A549 (cell line): ENCODE measurements at regions not wholly inside any gene's neighbourhood (a gene's known extent, or its start where the extent isn't known, plus 50 kb on each side); places are given as distances from the start of the nearest gene placed in this dataset.

Experiments used
- ATAC-seq, 2 experiments: fragments of 200-7000 bp in 1 of 2; fragments of >200 bp in 1 of 2; cut with Nextera tagmentation in 1 of 2; cut with Tn5 transposase in 1 of 2; 3 replicates each; pipeline versions ENCODE4 v1.8.0 to v1.9.1; 2018 to 2020; ENCODE audit warnings: mild to moderate bottlenecking in 1 of 2, moderate library complexity in 1 of 2
- CTCF ChIA-PET: fragments of 300-600 bp; sonication (Branson Sonifier 250); formaldehyde crosslinking; extraction: SDS; loops from one replicate; lab custom pipeline; 2021; ENCODE audit warnings: antibody characterized with exemption, inconsistent platforms; lab: Yijun Ruan, JAX
- POLR2A ChIA-PET: fragments of 350-600 bp; formaldehyde crosslinking; extraction: SDS; loops from one replicate; lab custom pipeline; 2021; ENCODE audit warnings: antibody characterized with exemption, inconsistent platforms; lab: Yijun Ruan, JAX
- DNase-seq, 2 experiments: peaks; one replicate each; pipeline versions ENCODE4 v3.0.0 to v3.0.0-alpha.2; 2011 to 2016; ENCODE audit warnings: low read depth in 1 of 2, low spot score in 1 of 2
- FAIRE-seq: peaks from 2 replicates; lab custom pipeline; 2011; peaks lifted over from hg19 to GRCh38; lab: Jason Lieb, UNC
- H3K27ac ChIP-seq, 2 experiments: fragments of >200 bp; sonication (Bioruptor Twin); formaldehyde crosslinking; 3 replicates each; pipeline ENCODE4 v1.5.1; 2016 to 2017
- H3K4me1 ChIP-seq: fragments of >200 bp; sonication (Bioruptor Twin); formaldehyde crosslinking; 3 replicates; pipeline ENCODE4 v1.6.1; 2016
- H3K4me2 ChIP-seq: fragments of >200 bp; sonication (Bioruptor Twin); formaldehyde crosslinking; 3 replicates; pipeline ENCODE4 v1.6.1; 2016
- H3K4me3 ChIP-seq: fragments of >200 bp; sonication (Bioruptor Twin); formaldehyde crosslinking; 3 replicates; pipeline ENCODE4 v1.5.1; 2016
- H3K9me3 ChIP-seq: fragments of >200 bp; sonication (Bioruptor Twin); formaldehyde crosslinking; 3 replicates; pipeline ENCODE4 v1.6.1; 2016
- BCL3 ChIP-seq: fragments of >200 bp; sonication (Bioruptor Twin); formaldehyde crosslinking; IDR thresholded peaks from 3 replicates; pipeline ENCODE4 v1.6.1; 2016
- CEBPB ChIP-seq, 2 experiments: fragments of >200 bp in 1 of 2; sonication (Bioruptor Twin) in 1 of 2; formaldehyde crosslinking in 1 of 2; IDR thresholded peaks; 2 replicates each; pipeline ENCODE4 v1.6.1; 2012 to 2016
- CHD2 ChIP-seq: fragments of 150-350 bp; IDR thresholded peaks from 2 replicates; pipeline ENCODE4 v1.6.1; 2014; ENCODE audit warnings: low read length; ENCODE audit not compliant: partially characterized antibody
- CTCF ChIP-seq: fragments of >200 bp; sonication (Bioruptor Twin); formaldehyde crosslinking; IDR thresholded peaks from 3 replicates; pipeline ENCODE4 v1.5.1; 2016
- EHF ChIP-seq: fragments of 250-450 bp; sonication (Bioruptor Pico); IDR thresholded peaks from 2 replicates; pipeline ENCODE4 v1.5.0; 2020; ENCODE audit warnings: mild to moderate bottlenecking
- EHMT2 ChIP-seq: fragments of 200-600 bp; sonication (generic); IDR thresholded peaks from 2 replicates; pipeline ENCODE4 v1.6.1; 2016; ENCODE audit warnings: antibody characterized with exemption, low read depth, mild to moderate bottlenecking, moderate library complexity
- ESRRA ChIP-seq: fragments of 150-350 bp; IDR thresholded peaks from 2 replicates; pipeline ENCODE4 v1.6.1; 2014; ENCODE audit warnings: mild to moderate bottlenecking, low read length, borderline replicate concordance
- FOXS1 ChIP-seq: fragments of 250-450 bp; sonication (Bioruptor Pico); IDR thresholded peaks from 2 replicates; pipeline ENCODE4 v1.5.0; 2020; ENCODE audit warnings: mild to moderate bottlenecking, moderate library complexity
- GATA3 ChIP-seq: IDR thresholded peaks from 2 replicates; pipeline ENCODE4 v1.6.1; 2012; ENCODE audit warnings: borderline replicate concordance
- HDAC2 ChIP-seq: fragments of 200-600 bp; sonication (generic); IDR thresholded peaks from 2 replicates; pipeline ENCODE4 v1.6.1; 2016
- HES2 ChIP-seq: fragments of >200 bp; sonication (Bioruptor Twin); formaldehyde crosslinking; IDR thresholded peaks from 2 replicates; pipeline ENCODE4 v1.6.1; 2016
- HEYL ChIP-seq: fragments of 250-450 bp; sonication (Bioruptor Pico); IDR thresholded peaks from 2 replicates; pipeline ENCODE4 v1.8.0; 2021; ENCODE audit warnings: mild to moderate bottlenecking, moderate library complexity
- HMGXB4 ChIP-seq: fragments of 250-450 bp; sonication (Bioruptor Pico); IDR thresholded peaks from 2 replicates; pipeline ENCODE4 v1.5.0; 2021; ENCODE audit warnings: mild to moderate bottlenecking, moderate library complexity, borderline replicate concordance
- KDM1A ChIP-seq: fragments of 200-600 bp; sonication (generic); IDR thresholded peaks from 2 replicates; pipeline ENCODE4 v1.6.1; 2016; ENCODE audit warnings: low read depth, mild to moderate bottlenecking
- KDM5A ChIP-seq: fragments of 200-600 bp; sonication (generic); IDR thresholded peaks from 2 replicates; pipeline ENCODE4 v1.6.1; 2016; ENCODE audit warnings: antibody characterized with exemption, mild to moderate bottlenecking
- MAFK ChIP-seq: fragments of 450-650 bp; IDR thresholded peaks from 2 replicates; pipeline ENCODE4 v1.6.1; 2014; ENCODE audit not compliant: partially characterized antibody
- MAZ ChIP-seq: fragments of 150-350 bp; IDR thresholded peaks from 2 replicates; pipeline ENCODE4 v1.6.1; 2014; ENCODE audit warnings: antibody characterized with exemption, low read depth, low read length, borderline replicate concordance
- MYC ChIP-seq: IDR thresholded peaks from 2 replicates; pipeline ENCODE4 v1.6.1; 2012; ENCODE audit warnings: mild to moderate bottlenecking, inconsistent platforms, low read length, improper control_type of control experiment, borderline replicate concordance
- NFE2L2 ChIP-seq: fragments of 150-350 bp; conservative IDR thresholded peaks from 2 replicates; pipeline ENCODE4 v1.6.1; 2014; ENCODE audit warnings: low read length
- NR3C1 ChIP-seq: fragments of >200 bp; sonication (Bioruptor Twin); formaldehyde crosslinking; IDR thresholded peaks from 3 replicates; pipeline ENCODE4 v1.6.1; 2017
- POLR2AphosphoS2 ChIP-seq: conservative IDR thresholded peaks from 2 replicates; pipeline ENCODE4 v1.6.1; 2012; ENCODE audit warnings: low read length, improper control_type of control experiment, inconsistent platforms
- SMC3 ChIP-seq: fragments of >200 bp; sonication (Bioruptor Twin); formaldehyde crosslinking; IDR thresholded peaks from 3 replicates; pipeline ENCODE4 v1.6.1; 2018; ENCODE audit warnings: inconsistent platforms
- SREBF2 ChIP-seq: fragments of 450-650 bp; IDR thresholded peaks from 2 replicates; pipeline ENCODE4 v1.6.1; 2014; ENCODE audit warnings: mild to moderate bottlenecking, moderate library complexity
- ZNF302 ChIP-seq: fragments of 250-450 bp; sonication (Bioruptor Pico); IDR thresholded peaks from 2 replicates; pipeline ENCODE4 v1.9.0; 2021; ENCODE audit warnings: inconsistent platforms, mild to moderate bottlenecking, moderate library complexity
- ZSCAN20 ChIP-seq: fragments of 250-450 bp; sonication (Bioruptor Pico); IDR thresholded peaks from 2 replicates; pipeline ENCODE4 v1.8.0; 2022; ENCODE audit warnings: mild to moderate bottlenecking, moderate library complexity
- WGBS: methylation state at CpG from one replicate; pipeline ENCODE4 v1.1.6; 2017; ENCODE audit errors: missing lambda C conversion rate; 5-methylcytosine and 5-hydroxymethylcytosine counted together

GRCh38 chr7:21028186-21028585 lies 241.5 kb upstream of the SP8 start:
- H3K9me3 ChIP-seq: no peaks in the 10 kb centered on the region
- TF ChIP-seq POLR2AphosphoS2 (no peak), ESRRA (no peak), MYC (no peak), HDAC2 (no peak), ZNF302 (CRISPR knock-in tag) (no peak), SREBF2 (no peak), SMC3 (no peak), MAZ (no peak), NFE2L2 (no peak), HMGXB4 (no peak), NR3C1 (no peak), ZSCAN20 (CRISPR knock-in tag) (no peak), KDM5A (no peak), FOXS1 (CRISPR knock-in tag) (no peak), EHMT2 (no peak)
- ATAC-seq (0 out of 6 replicates have a peak, but pooled peaks of 1 of the 2 experiments have one; percentile 19), FAIRE-seq (no peak), DNase-seq (no peak)
- no peaks in the 10 kb centered on the region for H3K4me1 ChIP-seq
- POLR2A ChIA-PET: no interaction called here
- no peak overlapping the region for H3K4me3 ChIP-seq
- peak overlapping the region; percentile 34; the same call in 1 of the 3 replicates for H3K4me2 ChIP-seq
- 16% methylated on average over 13 of the region's 13 CpGs for WGBS
- CTCF ChIA-PET: interaction anchor here (1.0 kb wide), 1 partner anchor 20 kb away, joined by 3 read pairs; no protein-coding TSS in a partner anchor
- H3K27ac ChIP-seq: no peak overlapping the region

- WGBS: 83% methylated on average over 3 of the region's 3 CpGs
- no peak for TF ChIP-seq MAFK
- TF ChIP-seq CEBPB (IDR thresholded peaks at IDR 0.05): no peak
- TF ChIP-seq ZNF302 (CRISPR knock-in tag): no peak
- TF ChIP-seq FOXS1 (CRISPR knock-in tag): no peak
- no peak for TF ChIP-seq BCL3
- TF ChIP-seq SREBF2: no peak
- no peak for TF ChIP-seq GATA3
- no peak for TF ChIP-seq KDM1A
- TF ChIP-seq POLR2AphosphoS2: no peak
- TF ChIP-seq EHF (CRISPR knock-in tag): no peak
- no peak for TF ChIP-seq CTCF
- TF ChIP-seq KDM5A: no peak
- TF ChIP-seq CHD2: no peak
- TF ChIP-seq HES2: no peak
- no peak for TF ChIP-seq SMC3
- TF ChIP-seq ZSCAN20 (CRISPR knock-in tag): no peak
- no peak for TF ChIP-seq HEYL (CRISPR knock-in tag)
- ATAC-seq (no peak), DNase-seq (no peak), FAIRE-seq (no peak)
- no peak overlapping the region for H3K27ac ChIP-seq
- H3K9me3 ChIP-seq: no peaks in the 10 kb centered on the region
- POLR2A ChIA-PET: no interaction called here
- H3K4me2 ChIP-seq: no peak overlapping the region
- H3K4me1 ChIP-seq: no peaks in the 10 kb centered on the region
- H3K4me3 ChIP-seq: no peak overlapping the region
- CTCF ChIA-PET: interaction anchor here (1.0 kb wide), 1 partner anchor 20 kb away, joined by 3 read pairs; no protein-coding TSS in a partner anchor
Measured at GRCh38 chr7:21028599-21028998, 241.9 kb upstream of the SP8 start.
